ENCODE measurements at regions not wholly inside any gene's neighbourhood (a gene's known extent, or its start where the extent isn't known, plus 50 kb on each side); places are given as distances from the start of the nearest gene placed in this dataset.

DNA sequence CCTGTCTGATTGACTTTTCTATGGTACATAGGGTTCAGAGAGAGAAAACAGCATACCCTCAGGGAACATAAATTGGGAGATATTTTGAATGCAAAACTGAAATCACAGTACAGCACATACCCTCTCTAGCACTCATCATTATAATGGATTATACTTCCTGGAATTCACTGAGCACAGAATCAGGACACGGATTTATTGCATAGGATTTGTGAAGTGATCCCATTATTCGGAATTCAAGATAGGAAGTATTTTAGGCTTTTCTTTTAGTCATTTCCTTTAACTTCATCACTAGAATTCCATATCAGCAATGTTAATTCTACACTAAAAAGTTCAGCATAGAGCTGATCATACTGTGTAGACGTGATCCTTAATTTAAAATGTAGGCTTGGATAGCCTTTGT, 407.0 kb downstream of the PID1 start:
- no peak for DNase-seq (ENCODE audit: low spot score)

DNA sequence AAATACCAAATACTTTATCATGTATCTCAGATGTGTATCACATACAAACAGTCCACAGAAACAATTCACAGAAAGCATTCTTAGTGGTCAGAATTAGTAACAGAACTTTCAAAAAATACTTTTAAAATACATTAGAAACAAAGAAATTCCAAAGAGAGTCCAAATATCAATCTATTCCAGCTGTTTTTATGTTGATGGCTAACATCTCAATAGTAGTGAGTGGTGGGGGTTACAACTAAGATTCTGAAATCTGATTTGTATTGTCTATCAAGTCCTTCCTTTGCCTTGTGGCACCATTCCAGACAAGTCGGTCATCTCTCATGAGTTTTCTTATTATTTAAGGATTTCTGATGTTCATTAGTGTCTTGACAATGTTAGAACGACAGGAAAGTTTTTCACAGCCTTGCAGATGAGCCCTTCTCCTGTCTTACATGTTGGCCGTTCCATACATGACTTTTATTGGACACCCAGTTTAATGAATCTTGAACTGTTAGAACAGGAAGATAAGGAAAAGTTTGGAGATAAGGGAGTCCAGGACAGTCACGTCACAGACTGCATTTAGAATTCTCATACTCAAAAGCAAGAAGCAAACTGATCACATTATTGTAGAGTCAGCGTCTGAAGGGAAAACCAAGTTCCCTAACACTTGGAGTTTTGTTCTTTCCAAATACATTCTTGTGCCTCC, 410.3 kb downstream of the PID1 start:
- no peak for DNase-seq (ENCODE audit: low spot score)

DNA sequence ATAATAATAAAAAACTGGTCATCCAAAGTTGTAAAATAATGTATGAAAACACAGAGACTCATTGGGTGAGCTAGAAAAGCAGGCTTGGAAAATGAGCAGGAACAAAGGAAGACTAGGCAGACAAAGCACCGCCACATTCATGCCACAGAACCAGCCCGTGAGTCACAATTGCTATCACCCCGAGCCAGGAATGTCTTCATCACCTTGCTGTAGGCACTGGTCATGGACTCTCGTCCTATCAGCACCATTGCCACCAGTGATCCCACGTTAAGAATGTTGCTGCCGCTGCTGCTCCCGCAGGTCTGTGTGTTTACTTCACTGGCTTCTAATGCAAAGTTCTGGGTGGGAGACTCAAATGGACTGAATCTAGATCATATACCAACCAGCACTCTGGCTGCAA, 417.9 kb downstream of the PID1 start:
- no peak for DNase-seq (ENCODE audit: low spot score)

DNA sequence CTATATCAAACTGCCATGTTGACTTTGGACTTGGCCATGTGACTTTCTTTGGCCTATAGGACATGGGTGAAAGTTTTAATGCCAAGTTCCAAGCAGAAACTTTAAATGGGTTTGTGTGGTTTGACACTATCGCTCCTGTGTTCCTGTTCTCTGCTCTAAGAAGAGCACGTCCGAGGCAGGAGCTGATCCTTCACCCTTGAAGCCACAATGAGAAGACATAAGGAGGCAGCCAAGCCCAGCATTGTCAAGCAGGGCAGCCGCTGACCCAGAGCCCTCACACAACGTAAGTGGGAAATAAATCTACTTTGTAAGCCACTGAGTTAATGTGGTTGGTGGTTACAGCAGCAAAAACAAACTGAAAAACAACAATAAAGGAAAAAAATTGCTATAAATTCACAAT, 422.4 kb downstream of the PID1 start:
- no peak for DNase-seq (ENCODE audit: low spot score)

DNA sequence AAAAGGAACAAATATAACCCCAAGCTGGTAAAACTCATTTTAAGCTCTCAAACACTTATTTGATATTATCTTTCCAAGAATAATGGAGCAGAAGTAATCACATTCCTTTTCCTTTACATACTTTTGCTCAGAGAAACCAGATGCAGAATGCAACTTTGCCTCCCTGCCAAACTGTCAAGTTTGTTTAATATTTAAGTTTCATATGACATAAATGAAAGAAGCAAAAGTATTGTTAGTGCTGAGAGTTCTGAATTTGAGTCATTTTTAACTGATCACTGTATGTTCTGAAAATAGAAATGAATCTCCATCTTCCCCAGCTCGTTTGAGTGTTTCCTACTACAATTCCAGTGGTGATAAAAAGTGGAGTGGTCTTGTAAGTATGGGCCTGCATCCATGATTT, 423.4 kb downstream of the PID1 start:
- DNase-seq (ENCODE audit: low spot score) = no peak

DNA sequence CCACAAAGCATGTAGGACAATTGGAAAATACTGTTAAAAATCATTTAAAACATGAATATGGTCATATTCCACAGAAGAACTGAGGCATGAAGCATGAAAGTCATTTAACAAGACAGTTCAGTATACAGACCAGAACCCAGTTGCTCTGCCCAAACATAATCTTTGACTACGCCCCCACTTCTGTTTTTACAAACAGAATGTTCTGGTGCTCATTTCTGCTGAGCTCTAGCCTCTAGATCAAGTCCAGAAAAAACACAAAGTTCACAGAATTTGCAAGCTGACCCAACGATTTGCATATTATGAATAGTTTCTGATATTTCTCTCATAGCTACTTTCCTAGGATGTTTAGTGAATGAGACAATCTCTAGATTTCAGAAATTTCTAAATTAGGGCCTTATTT, 424.9 kb downstream of the PID1 start:
- no peak for DNase-seq (ENCODE audit: low spot score)

DNA sequence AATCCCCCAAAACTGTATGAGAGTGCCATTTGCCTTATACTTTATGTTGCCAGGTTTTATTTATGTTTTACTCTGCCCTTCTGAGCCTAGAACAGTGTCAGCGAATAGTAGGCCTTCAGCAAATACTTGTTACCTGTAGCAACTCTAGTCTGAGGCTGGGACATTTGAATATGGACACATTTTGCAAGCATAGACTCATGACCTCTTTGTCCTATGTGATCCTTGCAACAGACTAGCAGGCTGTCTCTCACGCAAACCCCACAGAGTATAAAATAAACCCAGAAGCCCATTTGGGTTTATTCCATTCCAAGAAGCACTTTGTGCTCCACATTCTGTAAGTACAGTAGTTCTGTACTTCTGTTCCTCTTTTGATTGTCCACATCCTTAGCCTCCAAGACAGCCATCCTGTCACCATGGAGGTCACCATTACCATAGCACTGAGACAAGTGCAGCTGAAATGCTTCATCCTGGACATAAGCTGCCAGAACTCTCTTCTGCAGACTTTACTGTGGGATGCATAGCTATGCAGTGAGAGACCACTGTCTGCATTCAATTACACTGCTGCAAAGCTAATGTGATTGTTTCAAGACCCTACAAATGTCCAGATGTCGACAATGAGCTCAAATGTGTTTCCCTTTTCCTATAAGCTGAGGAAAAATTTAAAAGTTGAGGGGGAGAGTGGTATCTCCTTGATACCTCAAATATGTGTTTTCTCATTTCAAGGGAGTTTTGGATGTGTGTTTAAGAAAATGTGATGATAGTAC, 425.7 kb downstream of the PID1 start:
- DNase-seq (ENCODE audit: low spot score) = no peak

DNA sequence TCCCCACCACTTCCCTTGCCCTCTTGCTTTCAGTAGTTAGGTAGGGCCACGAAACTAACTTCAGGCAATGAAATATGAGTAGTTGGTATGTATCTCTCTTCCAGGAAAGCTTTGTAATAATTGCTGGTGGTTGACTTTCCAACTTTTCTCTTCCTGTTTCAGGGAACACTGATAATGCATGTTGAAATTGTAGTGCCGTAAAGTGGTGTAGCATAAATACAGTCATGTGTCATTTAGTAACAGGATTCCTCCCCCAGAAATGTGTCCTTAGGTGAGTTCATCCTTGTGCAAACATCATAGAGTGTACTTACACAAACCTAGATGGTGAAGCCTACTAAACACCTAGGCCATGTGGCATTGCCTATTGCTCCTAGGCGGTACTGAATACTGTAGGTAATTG, 429.2 kb downstream of the PID1 start:
- no peak for DNase-seq (ENCODE audit: low spot score)

DNA sequence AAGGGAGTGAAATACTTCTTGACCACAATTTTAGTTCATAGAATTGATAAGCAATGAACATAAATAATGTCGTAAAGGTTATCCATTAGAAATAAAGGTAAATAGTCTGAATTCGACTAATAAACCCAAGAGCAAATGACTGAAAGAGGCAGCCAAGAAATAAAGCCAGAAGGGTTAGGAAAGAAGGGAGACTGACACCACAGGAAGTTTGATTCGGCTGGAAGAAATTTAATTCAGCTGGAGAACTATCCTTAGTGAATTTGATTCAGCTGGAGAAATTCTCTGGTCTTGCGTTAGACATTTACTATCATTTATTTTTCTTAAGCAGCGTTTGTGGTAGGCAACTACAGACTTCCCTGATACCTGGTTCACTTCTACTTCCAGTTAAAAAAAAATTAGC, 429.6 kb downstream of the PID1 start:
- no peak for DNase-seq (ENCODE audit: low spot score)

DNA sequence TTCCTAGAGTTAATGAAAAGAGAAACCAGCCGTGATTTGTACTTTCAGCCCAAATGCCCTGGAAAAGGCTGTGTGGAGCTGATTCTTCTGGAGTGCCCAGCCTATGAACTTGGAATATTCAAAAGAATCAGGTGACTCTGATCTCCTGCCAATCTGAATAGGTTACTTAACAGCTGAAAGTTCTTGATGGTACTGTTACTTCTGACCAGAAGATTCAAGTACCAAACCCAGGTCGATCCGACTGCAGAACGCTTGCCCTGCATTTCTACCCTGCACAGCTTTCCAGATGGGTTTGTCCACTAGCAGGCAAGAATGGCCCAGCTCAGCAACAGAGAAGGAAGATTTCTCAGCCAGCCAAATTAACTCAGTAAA, 430.4 kb downstream of the PID1 start:
- DNase-seq (ENCODE audit: low spot score) = no peak

DNA sequence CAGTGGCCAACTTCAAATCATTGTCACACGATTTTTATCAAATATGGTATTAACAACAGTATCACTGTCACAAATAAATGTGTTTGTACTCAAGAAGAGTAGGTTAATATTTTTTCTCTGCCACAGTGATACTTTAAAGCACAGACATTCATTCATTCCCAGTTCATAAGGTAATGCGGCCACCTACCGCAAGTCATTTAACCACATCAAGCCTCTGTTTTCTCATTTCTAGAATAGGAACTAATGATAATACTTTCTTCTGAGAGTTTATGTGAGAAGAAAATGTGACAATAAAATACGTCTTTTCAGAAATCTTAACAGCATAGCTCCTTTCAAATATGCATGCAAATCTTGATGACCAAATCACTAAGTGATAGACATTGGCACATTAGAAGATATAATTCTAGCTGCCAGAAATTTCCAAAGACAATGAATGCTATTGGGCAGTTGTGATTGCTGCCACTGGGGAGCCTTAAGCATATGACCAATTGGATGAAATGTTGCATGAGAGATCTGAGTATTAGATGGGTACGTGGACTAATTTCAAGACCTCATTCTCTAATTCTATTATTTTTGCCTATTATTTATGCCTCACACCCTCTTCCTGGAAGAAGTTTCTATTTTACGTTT, 430.9 kb downstream of the PID1 start:
- DNase-seq (ENCODE audit: low spot score) = no peak

DNA sequence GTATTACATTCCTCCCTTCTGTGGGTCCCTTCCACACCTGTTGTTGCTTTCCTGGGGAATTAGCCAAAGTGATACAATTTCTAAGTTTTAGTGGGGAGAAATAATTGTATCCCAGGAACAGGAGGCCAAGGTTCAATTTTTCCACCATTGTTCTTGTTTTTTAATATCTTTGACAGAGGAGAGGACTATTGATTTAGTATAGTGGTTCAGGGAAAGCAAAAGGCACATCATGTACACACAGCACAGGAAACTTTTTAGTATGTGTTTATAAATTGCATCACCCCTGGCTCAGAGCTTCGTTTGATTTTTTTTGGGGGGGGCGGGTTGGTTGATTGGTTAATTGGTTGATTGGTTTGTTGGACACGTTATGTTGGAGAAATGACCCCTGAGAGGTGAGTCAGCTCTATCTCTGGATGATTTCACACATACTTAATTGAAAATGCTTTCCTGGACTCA, 431.6 kb downstream of the PID1 start:
- no peak for DNase-seq (ENCODE audit: low spot score)

DNA sequence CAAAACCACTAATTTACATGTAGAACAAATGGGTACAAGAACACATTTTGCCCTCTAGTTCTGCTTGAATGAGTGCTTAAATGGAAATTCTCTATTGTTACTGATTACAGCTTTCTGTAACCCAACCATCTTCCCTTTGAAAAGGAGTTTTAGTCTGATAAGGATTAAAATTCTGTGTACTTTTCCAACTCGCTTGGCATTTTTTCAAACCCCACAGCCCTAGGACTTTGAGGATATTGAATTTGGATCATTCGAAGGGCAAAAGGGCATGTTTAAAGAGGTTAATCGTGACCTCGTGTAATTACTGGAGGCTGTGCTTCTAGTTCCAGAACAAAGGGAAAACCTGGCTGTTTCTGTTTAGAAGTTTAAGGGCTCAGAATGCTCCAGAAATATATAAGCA, 432.3 kb downstream of the PID1 start:
- no peak for DNase-seq (ENCODE audit: low spot score)

DNA sequence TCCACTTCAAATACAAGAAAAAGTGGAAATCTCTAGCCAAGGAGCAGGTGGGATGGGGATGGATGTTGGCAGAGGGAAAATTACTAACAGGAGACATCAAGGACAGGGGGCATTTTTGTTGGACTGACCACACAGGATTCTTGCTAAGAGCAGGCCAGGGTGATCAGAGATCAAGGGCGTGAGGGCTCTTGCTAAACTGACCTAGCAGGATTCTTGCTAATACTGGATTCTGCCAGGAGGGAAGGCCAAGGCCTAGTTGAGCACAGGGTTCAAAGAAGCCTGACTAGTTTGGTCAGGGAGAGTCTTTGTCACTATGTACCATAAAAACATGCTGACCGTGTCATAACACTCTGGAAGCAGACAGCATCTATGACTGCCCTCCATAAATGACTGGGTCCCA, 442.7 kb downstream of the PID1 start:
- DNase-seq (ENCODE audit: low spot score) = no peak

DNA sequence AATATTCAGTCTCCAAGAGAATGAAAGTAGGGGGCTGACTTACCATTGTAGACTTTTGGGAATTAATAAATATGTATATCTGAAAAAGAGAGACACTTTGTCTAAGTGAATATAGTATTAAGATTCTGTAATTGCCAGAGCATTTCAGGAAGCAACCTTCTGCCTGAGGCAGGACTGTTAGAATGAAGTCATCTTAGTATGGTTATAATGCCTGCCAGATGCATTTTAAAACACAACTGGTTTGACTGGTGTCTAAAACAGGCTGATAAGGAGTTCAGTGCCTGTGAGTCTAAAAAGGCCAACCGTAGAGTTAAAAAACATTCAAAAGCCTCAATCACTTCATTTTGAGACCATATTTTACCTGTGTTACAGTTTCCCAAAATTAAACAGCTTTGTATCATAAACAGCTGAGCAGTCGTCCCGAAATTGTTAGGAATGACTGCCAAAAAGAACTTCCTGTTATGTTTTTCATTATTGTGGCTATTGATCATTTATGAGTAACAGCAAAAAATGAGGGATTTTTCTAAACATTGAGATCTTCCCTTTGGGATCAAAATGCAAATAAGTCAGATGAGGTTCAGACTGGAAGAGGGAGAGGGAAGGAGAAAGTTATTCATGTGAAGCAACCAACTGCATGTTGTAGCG, 443.9 kb downstream of the PID1 start:
- DNase-seq (ENCODE audit: low spot score) = no peak

DNA sequence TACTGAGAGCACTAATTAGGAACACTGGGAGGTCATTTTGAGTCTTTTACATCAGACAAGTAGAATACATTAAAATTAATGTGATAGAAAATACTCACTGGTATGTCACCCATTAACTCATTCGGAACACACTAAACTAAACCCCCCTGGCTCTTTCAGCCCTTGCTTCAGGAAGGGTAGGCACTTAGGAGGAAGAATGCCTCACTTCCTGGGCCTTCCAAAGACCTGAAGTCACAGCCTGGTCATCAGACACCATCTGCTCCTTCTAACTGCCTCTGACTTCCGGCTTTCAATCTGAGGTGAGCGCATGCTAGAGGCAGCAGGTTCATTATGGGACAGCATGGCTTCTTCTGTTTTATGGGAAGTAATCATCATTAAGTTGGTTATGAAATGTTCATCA, 451.4 kb downstream of the PID1 start:
- no peak for DNase-seq (ENCODE audit: low spot score)

DNA sequence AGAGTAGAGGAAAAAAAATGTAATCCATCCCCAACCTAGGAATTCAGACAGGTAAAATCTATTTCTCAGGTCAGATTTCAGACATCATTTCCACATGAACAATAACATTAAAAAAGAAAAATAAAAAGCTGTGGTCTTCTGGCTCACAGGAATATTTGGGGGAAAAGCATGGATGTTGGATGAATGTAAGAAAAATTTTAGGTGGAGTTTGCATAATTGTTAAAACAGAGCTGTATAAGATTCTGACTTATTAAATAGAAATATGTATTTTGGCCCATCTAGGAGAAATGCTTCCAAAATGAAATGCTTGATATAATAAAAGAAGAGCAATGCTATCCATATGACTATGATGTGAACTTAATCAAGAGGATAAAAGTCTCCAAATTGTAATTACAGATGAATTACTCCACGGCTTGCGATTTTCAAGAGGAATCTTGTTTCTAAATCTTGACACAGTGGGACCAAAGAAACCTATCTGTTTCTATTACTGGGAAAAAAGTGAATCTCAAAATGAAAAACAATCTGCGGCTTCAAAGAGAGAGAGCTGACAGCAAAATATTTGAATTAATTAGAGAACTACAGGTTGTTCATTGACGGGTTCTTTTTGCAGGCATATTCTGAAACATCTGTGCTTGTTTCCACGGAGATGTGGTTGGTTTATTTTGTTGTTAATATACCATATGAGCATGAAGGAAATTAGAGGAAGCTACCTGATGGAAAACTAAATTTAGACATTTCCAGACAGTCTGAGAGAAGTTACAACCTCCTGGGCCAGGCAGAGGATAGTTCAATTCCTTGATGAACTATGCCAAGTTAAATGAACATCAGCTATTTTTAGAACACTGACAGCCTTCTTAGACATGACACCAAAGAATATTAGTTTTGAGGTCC, 468.7 kb downstream of the PID1 start:
- DNase-seq (ENCODE audit: low spot score) = no peak

DNA sequence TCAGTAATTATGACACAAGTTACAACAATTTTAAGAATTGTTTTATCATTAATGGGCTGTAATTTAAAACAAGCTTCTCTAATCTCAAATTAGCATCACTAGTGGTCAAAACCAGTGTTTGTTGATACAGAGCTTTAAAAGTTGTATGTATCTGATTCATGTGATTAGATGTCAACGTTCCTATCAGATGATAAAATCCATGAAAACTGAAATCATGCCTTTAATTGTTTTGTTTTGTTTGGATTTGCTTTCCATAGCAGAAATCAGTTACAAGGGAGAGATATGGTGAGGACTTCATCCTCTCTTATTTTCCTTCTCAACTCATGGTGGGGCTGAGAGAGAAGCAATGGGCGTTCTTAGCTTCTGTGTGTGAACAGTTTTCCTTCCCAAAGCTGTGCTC, 469.6 kb downstream of the PID1 start:
- DNase-seq (ENCODE audit: low spot score) = no peak

DNA sequence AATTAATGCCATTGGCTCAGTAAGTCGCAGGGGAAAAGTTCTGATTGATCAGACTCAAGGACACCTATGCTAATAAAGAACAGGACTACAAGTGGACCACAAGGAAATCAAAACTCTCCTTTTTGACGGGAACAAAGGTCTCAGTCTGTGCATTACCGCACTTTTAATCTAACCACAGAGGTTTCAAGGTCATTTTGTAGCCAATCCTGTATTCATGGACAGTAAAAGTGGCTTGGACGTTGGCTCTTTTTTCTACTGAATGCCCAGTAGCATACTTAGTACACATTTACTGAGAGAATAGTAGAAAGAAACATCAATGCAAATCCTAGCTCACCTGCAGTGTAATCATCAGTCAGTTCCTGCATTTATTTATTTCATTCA, 471.9 kb downstream of the PID1 start:
- no peak for DNase-seq (ENCODE audit: low spot score)

DNA sequence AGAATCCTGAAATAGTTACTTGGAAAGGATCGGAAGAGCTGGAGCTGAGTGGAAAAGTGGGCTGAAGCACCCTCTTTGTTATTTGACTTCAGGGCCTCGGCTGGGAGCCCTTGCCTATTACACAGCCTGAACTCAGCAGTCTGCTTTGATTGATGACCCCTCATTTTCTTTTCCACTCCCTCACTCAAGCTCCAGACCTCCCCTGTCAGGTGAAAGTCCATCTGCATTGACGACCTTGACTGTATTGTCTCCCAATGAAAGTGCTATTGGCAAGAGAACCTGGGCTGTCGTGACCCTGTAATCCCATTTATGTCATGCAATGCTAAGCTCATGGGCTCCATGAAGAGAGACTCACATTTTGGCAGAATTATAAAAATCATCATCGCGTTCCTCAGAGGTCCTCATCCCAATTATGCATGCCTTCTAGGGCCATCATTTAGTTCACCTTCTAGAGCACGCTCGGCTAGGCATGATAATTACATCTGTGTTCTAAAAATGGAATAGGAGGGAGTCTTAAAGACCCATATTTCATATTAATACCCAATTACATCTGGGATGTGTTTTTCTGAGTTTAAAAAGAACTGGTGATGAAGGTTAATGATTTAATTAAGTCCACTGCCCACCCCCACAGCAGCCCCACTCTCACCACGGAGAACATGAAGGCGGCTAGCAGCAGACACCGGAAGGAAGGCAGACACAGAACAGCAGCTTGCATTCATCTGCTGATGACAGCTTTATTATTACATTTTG, 472.5 kb downstream of the PID1 start:
- no peak for DNase-seq (ENCODE audit: low spot score)

DNA sequence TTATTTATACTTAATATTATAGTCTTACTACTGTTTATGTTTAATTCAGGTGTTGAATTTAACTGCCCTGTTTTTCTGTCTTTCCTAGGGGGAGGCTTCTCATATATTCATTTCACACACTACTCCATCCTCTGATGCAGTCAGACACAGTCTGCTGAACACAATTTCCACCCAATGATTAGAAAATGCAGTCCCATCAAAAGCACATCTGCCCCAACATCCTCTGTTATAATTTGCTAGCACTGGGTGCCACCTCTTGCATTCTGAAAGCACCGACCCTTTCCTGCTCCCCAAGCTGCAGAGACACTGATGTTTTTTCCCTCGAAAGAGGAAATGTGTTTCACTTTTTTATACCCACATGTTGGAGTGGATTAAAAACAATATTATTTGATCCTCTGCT, 474.7 kb downstream of the PID1 start:
- no peak for DNase-seq (ENCODE audit: low spot score)
